Mesothelial cell of epicardium (in vitro differentiated cells): ENCODE measurements at regions not wholly inside any gene's neighbourhood (a gene's known extent, or its start where the extent isn't known, plus 50 kb on each side); places are given as distances from the start of the nearest gene placed in this dataset.
"Not testable (repeated sequence)": the region's sequence is repeated elsewhere in the genome, so short reads cannot be mapped to it uniquely, and the experiment has no call there.

ENCODE experiments used
- DNase-seq, 2 experiments: peaks; one replicate each; pipeline ENCODE4 v3.0.0; 2021; ENCODE audit warnings: low spot score in 2 of 2; ENCODE audit not compliant: unreplicated experiment in 2 of 2
- H3K27ac Mint-ChIP-seq: 2 replicates; pipeline ENCODE4 v1.8.0; 2021; ENCODE audit warnings: mixed read lengths
- H3K27me3 Mint-ChIP-seq: 2 replicates; pipeline ENCODE4 v1.8.0; 2021; ENCODE audit warnings: low read depth, mixed read lengths
- H3K36me3 Mint-ChIP-seq: 2 replicates; pipeline ENCODE4 v1.8.0; 2021; ENCODE audit warnings: mixed read lengths
- H3K4me1 Mint-ChIP-seq: 2 replicates; pipeline ENCODE4 v1.8.0; 2021; ENCODE audit warnings: mixed read lengths
- H3K4me3 Mint-ChIP-seq: 2 replicates; pipeline ENCODE4 v1.8.0; 2021; ENCODE audit warnings: mild to moderate bottlenecking, moderate library complexity, mixed read lengths
- H3K9me3 Mint-ChIP-seq: 2 replicates; pipeline ENCODE4 v1.8.0; 2021; ENCODE audit warnings: mixed read lengths
- TF ChIP-seq, protein P1 (sequence below): fragments of 200-600 bp; sonication (generic); IDR thresholded peaks from one replicate; pipeline ENCODE4 v1.5.0; 2021; ENCODE audit warnings: antibody characterized with exemption; ENCODE audit not compliant: unreplicated experiment

DNA sequence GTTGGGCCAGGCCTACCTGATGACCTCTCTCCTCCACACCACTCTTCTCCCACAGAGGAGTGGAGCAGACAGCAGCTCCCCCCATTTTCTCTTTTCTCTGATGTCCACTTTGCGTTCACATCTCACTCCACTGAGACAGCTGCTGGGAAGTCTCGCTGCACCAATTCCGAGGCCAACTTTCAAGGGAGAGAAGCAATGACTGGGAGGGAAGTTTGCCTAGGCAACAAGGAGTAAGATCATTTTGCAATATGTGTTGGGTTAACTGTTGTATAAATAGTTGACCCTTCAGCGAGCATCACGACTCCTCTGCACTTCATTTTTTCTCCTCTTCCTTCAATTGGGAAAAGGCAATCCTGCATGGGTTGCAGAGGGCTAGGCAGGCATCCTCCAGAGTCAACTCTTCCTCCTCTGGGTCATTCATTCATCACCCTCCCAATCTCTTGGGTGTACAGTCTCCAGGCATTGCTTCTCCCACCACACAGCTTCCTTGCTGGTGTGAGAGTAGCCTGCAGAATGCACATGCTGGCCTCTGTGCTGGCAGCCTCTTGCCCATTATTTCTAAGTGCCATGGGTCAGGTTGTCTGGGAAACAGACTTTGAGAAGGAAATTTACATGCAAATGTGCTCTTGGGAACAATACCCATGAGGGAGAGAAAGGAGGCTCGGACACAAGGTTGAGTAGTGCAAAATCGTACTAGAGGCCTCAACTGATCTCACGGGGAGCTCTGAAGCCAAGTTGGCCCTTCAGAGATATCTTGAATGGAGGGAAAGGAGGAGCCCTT lies 75.8 kb upstream of the BCAR3 start:
- DNase-seq = no peak
- Mint-ChIP-seq H3K36me3 (no peaks in the 10 kb centered on the region), H3K27ac (no peak overlapping the region), H3K27me3 (peaks cover 3% of the 10 kb centered on the region), H3K9me3 (no peaks in the 10 kb centered on the region), H3K4me3 (no peak overlapping the region), H3K4me1 (peaks cover 10% of the 10 kb centered on the region)
- TF ChIP-seq, protein P1, sequence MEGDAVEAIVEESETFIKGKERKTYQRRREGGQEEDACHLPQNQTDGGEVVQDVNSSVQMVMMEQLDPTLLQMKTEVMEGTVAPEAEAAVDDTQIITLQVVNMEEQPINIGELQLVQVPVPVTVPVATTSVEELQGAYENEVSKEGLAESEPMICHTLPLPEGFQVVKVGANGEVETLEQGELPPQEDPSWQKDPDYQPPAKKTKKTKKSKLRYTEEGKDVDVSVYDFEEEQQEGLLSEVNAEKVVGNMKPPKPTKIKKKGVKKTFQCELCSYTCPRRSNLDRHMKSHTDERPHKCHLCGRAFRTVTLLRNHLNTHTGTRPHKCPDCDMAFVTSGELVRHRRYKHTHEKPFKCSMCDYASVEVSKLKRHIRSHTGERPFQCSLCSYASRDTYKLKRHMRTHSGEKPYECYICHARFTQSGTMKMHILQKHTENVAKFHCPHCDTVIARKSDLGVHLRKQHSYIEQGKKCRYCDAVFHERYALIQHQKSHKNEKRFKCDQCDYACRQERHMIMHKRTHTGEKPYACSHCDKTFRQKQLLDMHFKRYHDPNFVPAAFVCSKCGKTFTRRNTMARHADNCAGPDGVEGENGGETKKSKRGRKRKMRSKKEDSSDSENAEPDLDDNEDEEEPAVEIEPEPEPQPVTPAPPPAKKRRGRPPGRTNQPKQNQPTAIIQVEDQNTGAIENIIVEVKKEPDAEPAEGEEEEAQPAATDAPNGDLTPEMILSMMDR = no peak

DNA sequence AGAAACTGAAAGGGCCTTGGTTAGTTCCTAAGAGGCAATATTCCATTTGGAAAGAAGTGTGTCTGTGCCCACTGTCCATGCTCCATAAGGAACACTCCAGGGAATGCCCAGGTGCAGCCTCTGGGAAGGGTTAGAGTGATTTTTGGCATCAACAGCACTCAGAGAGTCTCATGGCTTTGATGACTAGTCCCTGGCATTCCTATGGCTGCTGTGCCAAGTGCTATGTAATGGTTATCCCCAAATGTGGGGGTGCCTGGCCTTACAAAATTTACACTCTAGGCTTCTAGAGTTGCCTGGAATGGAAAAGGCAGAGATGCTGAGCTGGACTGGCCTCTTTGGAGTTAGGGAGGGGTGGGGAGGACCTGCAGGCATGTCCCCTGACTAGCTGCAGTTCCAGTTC lies 75.0 kb upstream of the BCAR3 start:
- H3K27me3 Mint-ChIP-seq = peaks cover 3% of the 10 kb centered on the region
- H3K4me1 Mint-ChIP-seq = peaks cover 10% of the 10 kb centered on the region
- no peak for DNase-seq
- no peaks in the 10 kb centered on the region for H3K9me3 Mint-ChIP-seq
- H3K27ac Mint-ChIP-seq = no peak overlapping the region
- TF ChIP-seq, protein P1 = no peak
- no peak overlapping the region for H3K4me3 Mint-ChIP-seq
- no peaks in the 10 kb centered on the region for H3K36me3 Mint-ChIP-seq

DNA sequence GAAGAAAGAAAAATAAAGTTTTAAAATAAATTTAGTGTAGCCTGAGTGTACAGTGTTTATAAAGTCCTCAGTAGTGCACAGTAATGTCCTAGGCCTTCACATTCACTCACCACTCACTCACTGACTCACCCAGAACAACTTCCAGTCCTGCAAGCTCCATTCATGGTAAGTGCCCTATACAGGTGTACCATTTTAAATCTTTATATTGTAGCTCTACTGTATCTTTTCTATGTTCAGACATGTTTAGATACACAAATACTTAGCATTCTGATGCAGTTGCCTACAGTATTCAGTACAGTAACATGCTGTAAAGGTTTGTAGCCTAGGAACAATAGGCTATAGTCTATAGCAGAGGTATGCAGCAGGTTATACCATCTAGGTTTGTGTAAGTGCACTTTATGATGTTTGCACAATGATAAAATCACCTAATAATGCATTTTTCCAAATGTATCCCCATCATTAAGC lies 73.6 kb upstream of the BCAR3 start:
- H3K4me1 Mint-ChIP-seq = not testable (repeated sequence)

GRCh38 chr1:93753791-93754763 lies 72.4 kb upstream of the BCAR3 start:
- TF ChIP-seq, protein P1 = no peak
- H3K27me3 Mint-ChIP-seq = peaks cover 3% of the 10 kb centered on the region
- no peak overlapping the region for H3K4me3 Mint-ChIP-seq
- H3K36me3 Mint-ChIP-seq = no peaks in the 10 kb centered on the region
- H3K4me1 Mint-ChIP-seq = peaks cover 11% of the 10 kb centered on the region
- DNase-seq = no peak
- H3K27ac Mint-ChIP-seq = no peak overlapping the region
- H3K9me3 Mint-ChIP-seq = no peaks in the 10 kb centered on the region

More for the DNA sequence above, 73.6 kb upstream of the BCAR3 start:
- not testable (repeated sequence) for H3K27me3 Mint-ChIP-seq, H3K9me3 Mint-ChIP-seq, H3K36me3 Mint-ChIP-seq, H3K27ac Mint-ChIP-seq, H3K4me3 Mint-ChIP-seq, DNase-seq

DNA sequence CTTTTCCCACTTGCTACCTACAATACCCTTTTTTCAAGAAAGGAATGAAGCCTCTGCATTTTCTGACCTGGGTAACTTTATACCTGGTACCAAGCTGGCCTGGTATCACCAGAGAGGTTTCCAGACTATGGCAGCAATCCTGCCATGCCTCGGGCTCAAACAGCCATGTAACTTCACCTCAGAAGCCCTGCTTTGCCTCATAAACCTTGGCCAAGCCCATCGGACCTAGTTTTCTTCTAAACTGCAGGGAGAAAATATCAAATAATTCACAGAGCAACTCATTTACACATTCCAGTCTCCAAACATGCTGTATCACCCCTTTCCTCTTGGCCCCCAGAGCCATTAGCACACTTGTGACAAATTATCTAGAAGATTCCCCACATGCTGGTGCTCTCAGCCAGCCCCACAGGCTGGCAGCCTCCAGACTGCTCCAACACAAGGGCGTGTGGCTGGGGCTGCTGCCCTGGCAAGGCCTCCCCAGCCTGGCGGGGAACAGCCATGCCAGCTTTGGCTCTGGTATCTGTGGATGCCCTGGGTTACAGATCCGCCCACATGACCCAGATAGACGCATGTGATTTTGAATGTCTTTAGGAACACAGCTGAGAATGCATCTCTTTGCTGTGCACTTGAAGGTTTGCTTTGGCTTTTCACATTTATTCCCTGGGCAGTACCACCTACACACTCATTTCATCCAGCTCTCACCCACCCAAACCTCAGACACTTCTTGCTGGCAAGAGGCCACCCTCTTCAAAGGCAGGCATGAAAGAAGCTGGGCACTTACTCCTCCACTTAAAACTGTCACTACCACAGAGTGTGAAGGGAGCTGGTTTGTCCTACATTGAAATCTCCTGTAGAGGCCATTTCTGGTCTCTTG lies 70.0 kb upstream of the BCAR3 start:
- Mint-ChIP-seq H3K36me3 (no peaks in the 10 kb centered on the region), H3K27me3 (peaks cover 14% of the 10 kb centered on the region), H3K9me3 (peaks cover 9% of the 10 kb centered on the region), H3K27ac (no peak overlapping the region), H3K4me3 (no peak overlapping the region), H3K4me1 (peaks cover 6% of the 10 kb centered on the region)
- DNase-seq = no peak
- TF ChIP-seq, protein P1 = no peak
